ENCODE measurements at regions not wholly inside any gene's neighbourhood (a gene's known extent, or its start where the extent isn't known, plus 50 kb on each side); places are given as distances from the start of the nearest gene placed in this dataset.

GRCh38 chr3:152203652-152204051 is 65.1 kb upstream of the MBNL1 start:
- Histone ChIP-seq H3K27me3 (no peaks in the 10 kb centered on the region), H3K27ac (peak overlapping the region; percentile 93), H3K4me1 (ENCODE audit: control insufficient read depth in 1 of 2, insufficient read depth in 1 of 2, low read depth in 1 of 2, low read length in 1 of 2) (peaks cover 71 to 73% of the 10 kb centered on the region in 2 experiments), H3K9me3 (no peaks in the 10 kb centered on the region), H3K36me3 (no peaks in the 10 kb centered on the region), H3K4me3 (ENCODE audit: low read depth in 1 of 2, low read length in 1 of 2) (peak overlapping the region; percentile 68 to 75)
- TF ChIP-seq, protein P1, sequence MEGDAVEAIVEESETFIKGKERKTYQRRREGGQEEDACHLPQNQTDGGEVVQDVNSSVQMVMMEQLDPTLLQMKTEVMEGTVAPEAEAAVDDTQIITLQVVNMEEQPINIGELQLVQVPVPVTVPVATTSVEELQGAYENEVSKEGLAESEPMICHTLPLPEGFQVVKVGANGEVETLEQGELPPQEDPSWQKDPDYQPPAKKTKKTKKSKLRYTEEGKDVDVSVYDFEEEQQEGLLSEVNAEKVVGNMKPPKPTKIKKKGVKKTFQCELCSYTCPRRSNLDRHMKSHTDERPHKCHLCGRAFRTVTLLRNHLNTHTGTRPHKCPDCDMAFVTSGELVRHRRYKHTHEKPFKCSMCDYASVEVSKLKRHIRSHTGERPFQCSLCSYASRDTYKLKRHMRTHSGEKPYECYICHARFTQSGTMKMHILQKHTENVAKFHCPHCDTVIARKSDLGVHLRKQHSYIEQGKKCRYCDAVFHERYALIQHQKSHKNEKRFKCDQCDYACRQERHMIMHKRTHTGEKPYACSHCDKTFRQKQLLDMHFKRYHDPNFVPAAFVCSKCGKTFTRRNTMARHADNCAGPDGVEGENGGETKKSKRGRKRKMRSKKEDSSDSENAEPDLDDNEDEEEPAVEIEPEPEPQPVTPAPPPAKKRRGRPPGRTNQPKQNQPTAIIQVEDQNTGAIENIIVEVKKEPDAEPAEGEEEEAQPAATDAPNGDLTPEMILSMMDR (IDR thresholded peaks at IDR 0.05): no peak

GRCh38 chr3:152204218-152204617 is 64.5 kb upstream of the MBNL1 start:
- TF ChIP-seq, protein P1 (IDR thresholded peaks at IDR 0.05): no peak
- Histone ChIP-seq H3K4me1 (ENCODE audit: control insufficient read depth in 1 of 2, insufficient read depth in 1 of 2, low read depth in 1 of 2, low read length in 1 of 2) (peaks cover 65 to 67% of the 10 kb centered on the region in 2 experiments), H3K27ac (peak overlapping the region; percentile 93), H3K4me3 (ENCODE audit: low read depth in 1 of 2, low read length in 1 of 2) (peak overlapping the region; percentile 68 to 75), H3K36me3 (no peaks in the 10 kb centered on the region), H3K9me3 (no peaks in the 10 kb centered on the region), H3K27me3 (no peaks in the 10 kb centered on the region)

DNA sequence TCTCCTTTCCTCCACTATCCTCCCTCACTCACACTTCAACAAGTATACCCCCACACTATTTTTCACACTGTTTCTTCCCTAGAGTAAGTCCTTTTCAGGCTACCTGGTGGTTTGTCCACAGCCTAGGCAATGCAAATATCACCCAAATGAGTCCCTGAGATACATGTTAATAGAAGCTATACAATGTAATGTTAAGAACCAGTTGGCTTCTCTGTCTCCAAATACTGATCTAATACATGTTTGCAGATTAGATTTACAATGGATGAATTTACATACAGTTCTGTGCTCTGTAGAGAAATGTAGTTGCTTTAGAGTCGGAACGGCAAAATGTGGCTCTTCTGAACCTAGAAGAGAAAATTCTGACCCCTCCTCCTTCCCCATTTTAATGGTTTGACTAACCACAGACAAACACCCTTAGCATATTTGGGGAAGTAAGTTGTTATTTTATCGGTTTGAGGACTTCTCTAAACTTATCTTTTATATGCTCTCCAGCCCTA is 63.6 kb upstream of the MBNL1 start:
- H3K27ac ChIP-seq: peak overlapping the region; percentile 93
- H3K36me3 ChIP-seq: no peaks in the 10 kb centered on the region
- no peaks in the 10 kb centered on the region for H3K27me3 ChIP-seq
- TF ChIP-seq, protein P1 (IDR thresholded peaks at IDR 0.05): no peak
- H3K4me3 ChIP-seq (ENCODE audit: low read depth in 1 of 2, low read length in 1 of 2): peak overlapping the region; percentile 68 to 75
- H3K4me1 ChIP-seq (ENCODE audit: control insufficient read depth in 1 of 2, insufficient read depth in 1 of 2, low read depth in 1 of 2, low read length in 1 of 2): peaks cover 56 to 58% of the 10 kb centered on the region in 2 experiments
- H3K9me3 ChIP-seq: no peaks in the 10 kb centered on the region

DNA sequence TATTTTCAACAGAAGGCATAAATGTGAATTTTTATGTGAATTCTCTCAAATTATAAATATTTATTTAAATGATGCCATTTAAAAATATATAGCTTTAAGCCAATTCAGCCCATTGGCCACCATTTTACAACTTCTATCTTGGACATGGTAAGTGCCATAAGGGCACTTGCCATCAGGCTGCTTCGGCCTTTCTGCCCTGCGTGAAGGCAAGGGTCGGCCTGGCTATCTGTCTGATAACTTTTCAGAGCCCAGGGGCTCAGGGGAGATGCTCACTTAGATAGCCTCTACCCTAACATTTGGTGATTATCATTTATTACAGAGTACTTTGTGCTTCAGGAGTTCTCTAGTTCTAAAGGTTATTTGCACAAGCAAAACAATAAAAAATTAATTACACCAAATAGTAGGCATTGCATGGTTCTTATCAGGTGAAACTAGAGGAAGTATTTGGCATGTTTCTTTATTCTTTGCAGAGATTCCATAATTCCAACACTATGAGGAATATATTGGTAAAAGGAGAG is 62.4 kb upstream of the MBNL1 start:
- no peak overlapping the region for H3K4me3 ChIP-seq (ENCODE audit: low read depth in 1 of 2, low read length in 1 of 2)
- no peaks in the 10 kb centered on the region for H3K27me3 ChIP-seq
- TF ChIP-seq, protein P1 (IDR thresholded peaks at IDR 0.05): no peak
- peak overlapping the region; percentile 93 for H3K27ac ChIP-seq
- peaks cover 44 to 46% of the 10 kb centered on the region in 2 experiments for H3K4me1 ChIP-seq (ENCODE audit: control insufficient read depth in 1 of 2, insufficient read depth in 1 of 2, low read depth in 1 of 2, low read length in 1 of 2)
- no peaks in the 10 kb centered on the region for H3K9me3 ChIP-seq
- H3K36me3 ChIP-seq: no peaks in the 10 kb centered on the region

DNA sequence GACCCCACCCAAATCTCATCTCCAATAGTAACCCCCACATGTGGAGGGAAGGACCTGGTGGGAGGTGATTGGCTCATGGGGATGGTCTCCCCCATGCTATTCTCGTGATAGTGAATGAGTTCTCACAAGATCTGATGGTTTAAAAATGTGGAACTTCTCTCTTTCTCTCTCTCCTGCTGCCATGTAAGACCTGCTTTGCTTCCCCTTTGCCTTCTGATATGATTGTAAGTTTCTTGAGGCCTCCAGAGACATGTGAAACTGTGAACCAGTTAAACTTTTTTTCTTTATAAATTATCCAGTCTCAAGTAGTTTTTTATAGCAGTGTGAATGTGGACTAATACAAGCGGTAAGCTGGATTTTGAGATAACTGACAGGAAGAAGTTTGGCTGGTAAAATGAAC is 60.3 kb upstream of the MBNL1 start:
- Histone ChIP-seq H3K27me3 (no peaks in the 10 kb centered on the region), H3K4me3 (ENCODE audit: low read depth in 1 of 2, low read length in 1 of 2) (no peak overlapping the region)

More for the DNA sequence above, 60.3 kb upstream of the MBNL1 start:
- Histone ChIP-seq H3K27ac (peak overlapping the region; percentile 66), H3K36me3 (no peaks in the 10 kb centered on the region), H3K9me3 (no peaks in the 10 kb centered on the region), H3K4me1 (ENCODE audit: control insufficient read depth in 1 of 2, insufficient read depth in 1 of 2, low read depth in 1 of 2, low read length in 1 of 2) (peaks cover 30 to 31% of the 10 kb centered on the region in 2 experiments)
- TF ChIP-seq, protein P1 (IDR thresholded peaks at IDR 0.05): no peak

All from neutrophil (primary cell).